ENCODE measurements at regions not wholly inside any gene's neighbourhood (a gene's known extent, or its start where the extent isn't known, plus 50 kb on each side); places are given as distances from the start of the nearest gene placed in this dataset.

GRCh38 chr7:126026421-126027088, 1096.9 kb upstream of the POT1 start:
- H3K4me3 ChIP-seq (ENCODE audit: low read depth, low read length), result no peak overlapping the region
- no peak for TF ChIP-seq CTCF (conservative IDR thresholded peaks at IDR 0.05; ENCODE audit: low read depth, low read length)
- peak; percentile 5 for DNase-seq (ENCODE audit: low read depth)

GRCh38 chr7:126022452-126022851, 1092.8 kb upstream of the POT1 start:
- no peak for TF ChIP-seq CTCF (conservative IDR thresholded peaks at IDR 0.05; ENCODE audit: low read depth, low read length)
- H3K4me3 ChIP-seq (ENCODE audit: low read depth, low read length), result no peak overlapping the region
- DNase-seq (ENCODE audit: low read depth), result no peak

GRCh38 chr7:126016722-126017121, 1087.1 kb upstream of the POT1 start:
- TF ChIP-seq CTCF (conservative IDR thresholded peaks at IDR 0.05; ENCODE audit: low read depth, low read length), result no peak
- no peak overlapping the region for H3K4me3 ChIP-seq (ENCODE audit: low read depth, low read length)
- peak; percentile 9 for DNase-seq (ENCODE audit: low read depth)

- TF ChIP-seq CTCF (conservative IDR thresholded peaks at IDR 0.05; ENCODE audit: low read depth, low read length), result no peak
- no peak overlapping the region for H3K4me3 ChIP-seq (ENCODE audit: low read depth, low read length)
- DNase-seq (ENCODE audit: low read depth), result no peak
Observed at GRCh38 chr7:126005064-126005463, 1075.4 kb upstream of the POT1 start.

- H3K4me3 ChIP-seq (ENCODE audit: low read depth, low read length), result no peak overlapping the region
- DNase-seq (ENCODE audit: low read depth), result no peak
- TF ChIP-seq CTCF (conservative IDR thresholded peaks at IDR 0.05; ENCODE audit: low read depth, low read length), result no peak
Observed at GRCh38 chr7:126001349-126001748, 1071.7 kb upstream of the POT1 start.

- no peak for TF ChIP-seq CTCF (conservative IDR thresholded peaks at IDR 0.05; ENCODE audit: low read depth, low read length)
- DNase-seq (ENCODE audit: low read depth), result no peak
Observed at GRCh38 chr7:125984795-125985194, 1055.2 kb upstream of the POT1 start.

GRCh38 chr7:125971656-125972055, 1042.0 kb upstream of the POT1 start:
- no peak for TF ChIP-seq CTCF (conservative IDR thresholded peaks at IDR 0.05; ENCODE audit: low read depth, low read length)
- DNase-seq (ENCODE audit: low read depth), result no peak
- no peak overlapping the region for H3K4me3 ChIP-seq (ENCODE audit: low read depth, low read length)

More at GRCh38 chr7:125984795-125985194, 1055.2 kb upstream of the POT1 start:
- no peak overlapping the region for H3K4me3 ChIP-seq (ENCODE audit: low read depth, low read length)

Measured in choroid plexus epithelial cell (primary cell).